ENCODE measurements at regions not wholly inside any gene's neighbourhood (a gene's known extent, or its start where the extent isn't known, plus 50 kb on each side); places are given as distances from the start of the nearest gene placed in this dataset.
A peak's percentile ranks its signal among the peaks of the same experiment; 100 is the strongest.

DNA sequence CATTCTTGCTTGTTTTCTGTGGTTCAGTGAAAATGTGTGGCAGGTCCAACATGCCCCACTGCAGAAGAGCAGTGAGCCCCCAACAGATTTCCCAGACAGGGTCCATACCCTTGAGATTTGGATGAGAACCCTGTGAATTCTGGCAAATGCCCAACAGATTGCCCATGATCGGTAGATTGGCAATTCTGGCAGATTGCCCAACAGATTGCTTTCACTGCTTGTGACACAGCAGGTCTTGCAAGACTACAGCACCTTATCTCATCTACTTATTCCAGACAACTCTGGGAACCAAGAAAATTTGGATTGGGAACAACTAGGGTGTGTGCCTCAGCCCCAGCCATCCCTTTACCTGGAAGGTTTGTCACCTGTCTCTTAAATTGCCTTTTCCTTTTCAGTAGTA, 143.7 kb upstream of the COL1A2 start:
- DNase-seq (no peak), ATAC-seq (no peak)
- intact Hi-C loops (cut with micrococcal nuclease), result no loop called here

DNA sequence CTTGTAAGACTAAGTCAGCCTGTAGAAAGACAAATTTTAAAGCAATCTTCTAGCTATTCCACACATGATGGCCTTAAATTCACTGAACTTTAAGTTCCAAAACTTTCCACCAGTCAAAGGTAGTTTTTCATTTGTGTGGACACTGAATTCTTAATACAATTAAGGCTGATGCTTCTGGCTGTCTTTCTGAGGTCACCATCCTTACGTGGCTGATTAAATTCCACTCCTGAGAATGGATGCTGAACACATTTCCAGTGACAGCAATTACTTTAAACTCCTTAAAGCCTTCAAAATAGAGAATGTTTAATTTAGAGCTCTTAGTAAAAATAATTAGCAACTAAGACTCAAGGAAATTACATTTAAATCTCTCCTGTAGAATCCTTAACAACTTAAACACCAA, 142.6 kb upstream of the COL1A2 start:
- intact Hi-C loops (cut with micrococcal nuclease), result no loop called here
- DNase-seq, result no peak
- no peak for ATAC-seq

DNA sequence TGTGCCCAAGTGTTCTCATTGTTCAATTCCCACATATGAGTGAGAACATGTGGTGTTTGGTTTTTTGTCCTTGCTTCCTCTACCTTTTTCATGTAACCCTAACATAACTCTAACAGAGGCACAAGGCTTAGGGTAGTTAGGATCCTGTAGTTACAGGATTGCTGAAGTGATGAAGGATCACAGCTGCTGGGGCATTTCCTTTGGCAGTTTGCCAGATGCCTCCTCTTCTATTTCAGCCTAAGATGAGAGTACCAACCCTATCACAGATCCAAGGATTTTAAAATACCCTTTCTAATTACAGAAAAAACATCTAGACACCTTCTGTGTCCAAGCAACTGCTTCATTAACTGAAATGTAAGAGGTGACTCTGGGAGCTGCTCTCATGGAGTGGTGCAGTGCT, 141.7 kb upstream of the COL1A2 start:
- DNase-seq (no peak), ATAC-seq (no peak)
- intact Hi-C loops (cut with micrococcal nuclease), result no loop called here

DNA sequence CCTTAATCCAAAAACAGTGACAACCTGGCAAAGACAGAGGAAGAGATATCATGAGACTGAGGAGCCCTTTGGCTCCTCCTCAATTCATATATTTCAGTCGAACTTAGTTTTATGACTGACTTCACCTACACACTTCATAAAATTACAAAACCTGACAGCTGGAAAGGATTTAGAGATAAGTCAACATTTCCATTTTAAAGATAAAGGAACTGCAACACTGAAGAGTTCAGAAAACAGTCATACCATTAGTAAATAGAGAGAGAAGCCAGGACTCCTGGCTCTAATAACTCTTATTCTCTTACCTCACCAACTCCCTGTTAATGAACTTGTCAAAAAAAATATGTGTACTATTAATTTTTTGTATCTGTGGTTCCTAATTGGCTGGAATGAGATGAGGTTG, 141.0 kb upstream of the COL1A2 start:
- intact Hi-C loops (cut with micrococcal nuclease), result no loop called here
- no peak for DNase-seq
- ATAC-seq, result no peak

DNA sequence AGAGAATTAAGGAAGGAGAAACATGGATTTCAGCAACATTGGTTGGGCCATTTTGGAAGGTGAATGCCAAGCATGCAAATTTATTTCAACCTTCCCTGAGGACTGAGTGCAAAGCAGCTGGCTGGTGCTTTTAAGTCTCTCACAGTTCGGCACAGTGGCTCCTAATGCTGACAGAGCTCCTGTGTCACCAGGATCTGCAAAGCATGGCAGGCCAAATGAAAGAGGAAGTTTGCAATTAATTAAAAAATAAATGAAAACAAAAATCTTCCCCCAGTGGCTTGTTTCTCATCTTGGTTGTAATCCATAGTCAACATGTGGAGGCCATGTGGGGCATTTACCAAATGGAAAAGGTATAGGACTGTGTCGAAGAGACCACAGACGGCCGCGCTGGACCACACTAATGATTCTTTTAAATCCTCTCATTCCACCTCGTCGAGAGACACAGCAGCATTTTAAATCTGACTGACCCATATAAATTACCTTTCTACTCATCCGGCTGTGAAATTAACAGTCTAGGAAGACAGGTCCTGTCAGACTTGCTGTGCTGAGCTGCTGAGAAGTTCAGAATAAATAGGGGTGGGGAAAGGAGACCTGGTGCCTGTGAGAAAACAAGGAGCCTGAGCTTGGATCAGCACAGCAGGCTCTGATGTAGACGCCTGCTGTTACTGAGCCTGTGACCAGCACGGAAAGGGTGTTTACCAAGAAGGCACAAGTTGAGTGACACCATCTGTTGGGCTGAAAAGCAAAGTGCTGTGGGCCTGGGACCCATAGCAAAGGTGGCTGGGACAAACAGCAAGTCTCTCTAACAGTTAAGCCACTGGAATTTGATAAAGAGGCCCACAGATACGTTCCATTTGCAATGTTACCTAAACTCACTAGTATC, 136.0 kb upstream of the COL1A2 start:
- ATAC-seq (no peak), DNase-seq (no peak)
- intact Hi-C loops (cut with micrococcal nuclease), result no loop called here

DNA sequence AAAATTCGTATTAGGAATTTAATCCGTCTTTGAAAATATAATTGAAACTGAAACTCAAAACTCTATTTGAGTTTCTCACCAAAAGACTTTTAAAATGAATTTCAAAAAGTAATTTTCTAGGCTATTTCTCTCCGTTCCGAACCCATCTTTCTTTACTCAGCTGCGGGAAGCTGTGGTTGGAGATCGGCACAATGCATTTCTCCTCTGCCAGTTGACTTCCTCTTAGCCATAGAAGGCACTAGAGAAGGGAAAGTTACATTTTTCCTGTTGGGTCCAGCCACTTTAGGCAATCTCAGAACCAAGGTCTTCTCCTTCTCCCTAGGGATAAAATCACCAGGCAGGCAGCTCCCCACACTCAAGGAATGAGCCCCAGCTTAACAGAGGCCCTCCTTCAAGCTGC, 133.6 kb upstream of the COL1A2 start:
- intact Hi-C loops (cut with micrococcal nuclease), result no loop called here
- ATAC-seq (no peak), DNase-seq (no peak)

DNA sequence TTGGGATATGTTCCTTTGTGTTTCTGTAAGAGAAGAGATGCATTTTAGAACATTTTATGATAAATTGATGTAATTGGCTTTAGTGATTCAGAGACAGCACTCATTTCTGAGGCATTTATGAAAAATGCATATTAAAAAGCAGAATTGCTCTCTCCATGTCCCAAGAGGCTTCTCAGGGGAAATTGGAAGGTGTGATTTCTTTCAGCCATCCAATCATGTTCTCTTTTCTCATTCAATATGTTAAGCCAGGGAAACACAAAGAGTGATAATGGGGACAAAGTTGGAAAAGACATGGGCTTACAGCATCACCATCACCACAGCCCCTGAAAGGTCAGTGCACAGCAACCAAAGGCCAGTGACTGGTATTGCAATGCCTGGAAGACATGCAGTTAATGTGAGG, 129.9 kb upstream of the COL1A2 start:
- DNase-seq (no peak), ATAC-seq (no peak)
- intact Hi-C loops (cut with micrococcal nuclease), result no loop called here

DNA sequence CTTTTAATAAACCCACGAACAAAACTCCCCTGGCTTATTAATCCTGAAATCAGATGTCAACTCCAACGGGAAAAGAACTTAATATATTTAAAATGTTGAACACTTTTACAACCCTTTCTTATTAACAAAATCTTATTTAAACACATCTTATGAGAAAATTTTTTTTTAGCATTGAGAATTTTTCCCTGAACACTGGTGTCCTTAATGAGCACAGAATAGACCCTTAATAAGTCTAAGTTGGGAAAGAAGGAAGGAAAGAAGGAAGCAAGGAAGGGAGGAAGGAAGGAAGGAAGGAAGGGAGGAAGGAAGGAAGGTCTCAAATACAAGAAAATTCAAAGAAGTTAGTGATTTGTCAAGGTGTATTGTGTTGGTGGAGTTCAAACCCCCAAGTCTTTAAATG, 129.2 kb upstream of the COL1A2 start:
- ATAC-seq (no peak), DNase-seq (no peak)
- intact Hi-C loops (cut with micrococcal nuclease), result no loop called here

DNA sequence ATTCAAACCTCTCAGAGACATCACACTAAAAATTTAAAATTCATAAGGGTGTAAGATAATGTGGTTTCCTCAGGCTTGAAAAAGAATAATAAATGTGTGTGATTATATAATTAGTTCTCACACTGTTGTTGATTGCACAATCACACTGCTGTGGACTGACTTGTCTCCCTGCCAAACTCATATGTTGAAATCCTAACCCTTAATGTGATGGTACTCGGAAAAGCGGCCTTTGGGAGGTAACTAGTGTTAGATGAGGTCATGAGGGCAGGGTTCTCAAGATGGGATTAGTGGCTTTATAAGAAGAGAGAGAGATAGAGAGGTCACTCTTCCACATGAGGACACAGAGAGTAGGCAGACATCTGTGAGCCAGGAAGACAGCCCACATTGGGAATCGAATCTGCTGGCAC, 128.5 kb upstream of the COL1A2 start:
- intact Hi-C loops (cut with micrococcal nuclease), result no loop called here
- DNase-seq (no peak), ATAC-seq (peak; percentile 98)

DNA sequence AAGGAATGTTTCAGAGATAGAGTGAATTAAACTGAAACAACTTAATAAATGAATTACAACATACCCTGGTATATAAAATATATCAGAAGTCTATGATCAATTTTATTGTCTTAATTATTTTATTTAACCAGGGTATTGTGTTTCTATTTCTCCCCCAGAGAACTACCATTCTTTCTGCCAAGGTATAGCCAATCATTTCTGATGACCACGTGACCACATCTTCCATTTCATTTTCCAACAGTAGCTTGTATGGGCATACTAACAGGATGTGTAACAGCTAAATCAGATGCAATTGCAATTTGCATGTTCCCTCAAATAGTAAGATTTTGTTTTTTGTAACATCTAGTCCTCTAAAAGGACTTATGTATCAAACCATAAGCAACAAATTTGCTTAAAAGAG, 123.9 kb upstream of the COL1A2 start:
- no peak for ATAC-seq
- intact Hi-C loops (cut with micrococcal nuclease), result no loop called here

DNA sequence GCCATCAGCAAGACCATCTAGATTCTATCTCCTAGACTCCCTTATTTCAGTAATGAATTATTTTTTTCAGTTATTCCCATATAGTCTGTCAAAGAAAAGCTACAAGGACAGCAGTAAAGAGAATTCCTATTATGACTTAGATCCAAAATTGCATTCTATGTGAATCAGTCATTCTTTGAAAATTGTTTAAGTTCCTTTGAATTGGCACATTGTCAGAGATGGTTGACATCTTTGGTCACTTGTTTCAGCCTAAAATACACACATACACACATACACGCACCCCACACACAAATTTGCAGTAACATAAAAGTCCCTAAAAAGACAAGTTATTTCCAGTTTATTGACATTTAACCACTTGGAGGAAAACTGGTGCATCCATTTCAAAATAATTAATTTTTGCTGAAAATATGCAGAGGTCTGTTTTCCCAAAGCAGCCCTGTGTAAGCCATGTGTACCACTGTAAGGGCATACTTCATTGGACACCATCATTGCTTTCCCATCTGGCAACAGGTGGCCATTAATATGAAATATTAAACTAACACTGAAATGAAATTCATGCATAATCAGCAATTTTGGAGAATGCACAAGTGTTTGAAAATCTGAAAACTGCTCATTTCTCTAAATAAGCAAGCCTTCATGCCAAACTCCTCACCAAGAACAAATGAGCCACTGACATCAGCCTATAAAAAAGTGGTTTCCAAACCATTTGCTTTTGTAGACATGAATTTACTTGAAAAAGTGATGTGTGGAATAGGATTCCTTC, 121.7 kb upstream of the COL1A2 start:
- no peak for DNase-seq
- intact Hi-C loops (cut with micrococcal nuclease), result no loop called here
- no peak for ATAC-seq

More for the DNA sequence above, 123.9 kb upstream of the COL1A2 start:
- no peak for DNase-seq

DNA sequence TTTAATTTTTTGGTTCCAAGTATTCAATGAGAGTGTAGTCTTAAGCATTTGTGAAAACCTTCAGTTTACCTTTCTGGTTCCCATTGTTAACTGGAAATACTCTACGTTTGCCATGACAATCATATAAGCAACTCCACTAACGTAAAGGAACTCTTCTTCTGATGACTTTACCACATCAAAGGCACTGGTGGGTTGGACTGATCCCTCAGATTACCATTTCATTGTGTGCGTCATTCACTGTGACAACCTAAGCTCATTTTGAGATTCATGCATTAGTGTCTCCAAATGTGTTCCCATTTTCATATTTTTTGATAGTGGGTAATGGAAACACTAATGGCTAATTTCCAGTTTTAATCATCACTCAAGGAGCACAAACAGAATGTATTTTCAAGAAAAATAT, 119.9 kb upstream of the COL1A2 start:
- intact Hi-C loops (cut with micrococcal nuclease), result no loop called here
- no peak for ATAC-seq
- no peak for DNase-seq

DNA sequence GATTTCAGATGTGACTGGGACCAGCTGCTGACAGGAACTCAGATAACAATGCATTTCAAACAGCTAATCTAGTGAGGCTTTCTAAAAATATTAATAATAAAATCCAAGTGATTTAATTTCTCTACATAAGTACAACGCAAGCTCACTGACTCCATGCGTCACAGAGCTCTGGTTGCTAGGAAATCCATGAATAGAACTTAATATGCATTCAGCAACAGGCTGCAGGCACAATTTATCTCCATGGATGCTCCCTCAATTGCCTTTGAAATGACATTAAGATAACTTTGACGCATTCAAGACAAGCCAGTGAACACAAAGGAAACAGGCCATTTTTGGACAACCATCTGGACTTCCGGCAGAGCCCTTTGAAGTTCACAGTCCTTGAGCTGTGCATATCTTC, 118.7 kb upstream of the COL1A2 start:
- peak; percentile 74 for ATAC-seq
- intact Hi-C loops (cut with micrococcal nuclease), result no loop called here
- no peak for DNase-seq

DNA sequence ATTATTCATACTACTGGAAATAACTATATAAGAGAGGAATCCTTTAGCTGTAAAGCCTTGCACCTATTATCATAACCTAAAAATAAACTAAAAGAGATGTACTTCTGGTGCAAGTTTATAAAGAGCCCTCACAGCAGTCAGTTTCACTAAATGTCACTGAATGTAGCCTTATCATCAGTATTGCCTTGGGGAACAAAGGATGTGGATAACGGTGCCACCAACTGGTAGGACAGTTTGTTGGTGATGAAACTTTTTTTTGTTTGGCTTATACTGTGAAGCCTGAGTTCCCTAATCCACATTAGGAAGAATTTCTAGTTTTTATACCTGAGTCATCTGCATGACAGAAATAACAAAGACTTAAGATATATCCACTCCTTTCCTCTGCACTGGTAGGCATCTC, 117.9 kb upstream of the COL1A2 start:
- ATAC-seq (peak; percentile 85), DNase-seq (no peak)
- intact Hi-C loops (cut with micrococcal nuclease), result no loop called here

DNA sequence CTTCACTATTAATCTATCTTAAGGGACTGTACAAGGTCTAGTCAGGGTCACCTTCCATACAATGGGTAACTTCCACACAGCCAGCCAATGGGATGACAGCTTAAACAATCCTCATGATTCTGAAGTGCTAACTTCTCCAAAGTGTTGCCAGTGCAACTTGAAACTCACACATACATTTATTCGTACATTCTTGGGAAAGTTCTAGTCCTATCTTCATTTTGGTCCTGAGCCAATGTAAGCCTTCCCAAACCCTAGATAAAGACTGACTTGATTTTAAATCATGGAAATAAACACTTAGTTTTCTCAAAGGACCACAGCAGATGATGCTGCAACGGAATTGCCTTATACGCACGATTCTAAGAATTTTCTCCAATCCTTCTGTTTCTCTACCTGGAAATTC, 117.5 kb upstream of the COL1A2 start:
- no peak for ATAC-seq
- no peak for DNase-seq
- intact Hi-C loops (cut with micrococcal nuclease), result no loop called here

DNA sequence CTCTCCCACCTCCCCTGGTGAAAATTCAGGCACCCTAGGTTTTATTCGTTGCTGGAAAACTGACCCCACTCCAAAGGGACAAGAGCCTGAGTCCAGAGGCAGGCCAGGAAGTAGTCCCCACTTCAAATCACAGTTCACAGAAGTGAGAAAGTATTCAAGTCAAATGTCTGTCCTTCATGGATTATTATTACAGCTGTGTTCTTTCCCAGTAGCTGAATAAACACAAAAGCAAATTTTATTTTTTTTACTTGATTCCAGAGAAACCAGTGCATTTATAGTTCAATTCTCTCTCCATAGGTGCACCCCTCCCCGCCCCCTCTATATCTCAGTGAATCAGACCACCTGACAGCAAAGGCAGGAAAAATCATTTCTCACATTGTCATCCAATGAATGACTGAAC, 113.8 kb upstream of the COL1A2 start:
- intact Hi-C loops (cut with micrococcal nuclease), result loop anchor here (10.0 kb wide), 1 partner anchor 154 kb away; no protein-coding TSS in a partner anchor
- ATAC-seq (no peak), DNase-seq (no peak)

DNA sequence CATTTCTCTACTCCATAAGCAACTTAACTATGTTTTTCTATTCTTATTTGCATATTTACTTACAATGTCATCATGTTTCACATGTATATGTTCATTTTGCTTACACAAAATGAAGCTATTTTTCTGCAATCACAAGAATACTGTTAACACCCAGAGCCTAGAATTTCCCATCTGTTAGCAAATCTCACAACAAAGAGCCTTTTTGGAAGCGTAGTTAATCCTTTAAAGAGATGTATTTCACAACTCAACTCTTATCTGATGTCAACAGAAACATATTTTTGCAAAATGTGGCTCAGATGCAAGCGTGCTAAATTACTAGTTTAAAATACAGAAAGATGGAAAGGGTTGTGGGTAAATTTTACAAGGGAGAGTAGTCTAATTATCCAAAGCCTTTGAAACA, 110.6 kb upstream of the COL1A2 start:
- intact Hi-C loops (cut with micrococcal nuclease), result loop anchor here (10.0 kb wide), 1 partner anchor 151 kb away; no protein-coding TSS in a partner anchor
- ATAC-seq (peak; percentile 57), DNase-seq (no peak)

DNA sequence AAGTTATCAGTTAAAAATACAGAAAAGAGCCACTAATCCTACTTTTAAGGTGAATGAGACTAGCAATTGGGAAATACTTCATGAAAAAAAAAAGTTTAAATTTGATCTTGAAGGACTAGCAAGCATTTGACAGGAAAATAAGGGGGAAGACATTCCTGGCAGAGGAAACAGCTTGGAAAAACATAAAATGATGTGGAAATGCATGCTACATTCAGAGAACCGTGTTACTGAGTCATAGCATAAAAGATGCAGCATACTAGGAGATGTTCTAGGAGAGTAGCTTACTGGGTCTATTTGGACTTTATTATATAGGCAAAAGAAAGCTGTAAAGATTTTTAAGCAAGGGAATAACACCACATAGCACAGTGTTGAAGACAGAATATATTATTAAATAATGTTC, 108.6 kb upstream of the COL1A2 start:
- DNase-seq (no peak), ATAC-seq (no peak)
- intact Hi-C loops (cut with micrococcal nuclease), result loop anchor here (10.0 kb wide), 1 partner anchor 149 kb away; no protein-coding TSS in a partner anchor

DNA sequence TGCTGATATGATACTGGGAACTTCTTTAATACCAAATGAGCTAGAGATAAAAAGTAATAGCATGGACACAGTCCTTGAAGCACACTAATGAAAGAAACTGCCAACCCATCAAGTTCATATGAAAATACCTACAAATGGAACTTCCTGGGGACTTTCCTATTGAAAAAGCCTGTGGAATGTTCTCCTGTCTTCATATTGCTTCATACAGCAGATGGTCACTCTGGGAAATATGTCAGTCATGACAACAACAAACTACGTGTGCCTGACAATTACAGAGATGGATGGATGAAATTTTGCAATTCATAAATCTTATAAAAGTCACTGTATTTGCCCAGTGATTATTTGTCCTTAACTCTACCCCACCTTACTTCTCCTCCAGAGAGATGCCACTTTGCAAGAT, 106.6 kb upstream of the COL1A2 start:
- intact Hi-C loops (cut with micrococcal nuclease), result loop anchor here (10.0 kb wide), 1 partner anchor 147 kb away; no protein-coding TSS in a partner anchor
- no peak for DNase-seq
- no peak for ATAC-seq

DNA sequence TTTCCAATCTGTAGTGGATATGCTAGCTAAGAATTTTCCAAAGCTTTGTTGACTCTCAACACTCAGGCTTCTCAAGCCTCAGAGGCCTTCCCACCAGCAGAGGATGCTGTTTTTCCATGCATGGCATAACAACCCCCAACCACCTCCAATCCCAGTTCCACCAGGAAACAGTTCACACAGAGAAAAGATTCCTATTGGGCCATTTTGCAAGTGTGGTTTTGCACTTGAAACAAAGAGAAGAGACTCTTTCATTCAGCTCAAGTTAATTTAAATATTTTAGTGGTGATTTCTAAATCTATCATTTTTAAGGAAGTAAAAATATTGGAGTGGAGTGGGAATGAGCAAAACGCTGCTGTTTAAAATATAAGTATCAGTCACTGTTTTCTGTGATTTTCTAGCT, 105.6 kb upstream of the COL1A2 start:
- DNase-seq (peak; percentile 42), ATAC-seq (peak; percentile 88)
- intact Hi-C loops (cut with micrococcal nuclease), result loop anchor here (10.0 kb wide), 1 partner anchor 146 kb away; no protein-coding TSS in a partner anchor
